HG02884 (cell line): ENCODE measurements at regions not wholly inside any gene's neighbourhood (a gene's known extent, or its start where the extent isn't known, plus 50 kb on each side); places are given as distances from the start of the nearest gene placed in this dataset.

ENCODE experiments used
- ATAC-seq: cut with Tn5 transposase; IDR thresholded peaks from one replicate; pipeline ENCODE4 v1.9.1; 2021; ENCODE audit warnings: mild to moderate bottlenecking, moderate library complexity; ENCODE audit not compliant: unreplicated experiment

DNA sequence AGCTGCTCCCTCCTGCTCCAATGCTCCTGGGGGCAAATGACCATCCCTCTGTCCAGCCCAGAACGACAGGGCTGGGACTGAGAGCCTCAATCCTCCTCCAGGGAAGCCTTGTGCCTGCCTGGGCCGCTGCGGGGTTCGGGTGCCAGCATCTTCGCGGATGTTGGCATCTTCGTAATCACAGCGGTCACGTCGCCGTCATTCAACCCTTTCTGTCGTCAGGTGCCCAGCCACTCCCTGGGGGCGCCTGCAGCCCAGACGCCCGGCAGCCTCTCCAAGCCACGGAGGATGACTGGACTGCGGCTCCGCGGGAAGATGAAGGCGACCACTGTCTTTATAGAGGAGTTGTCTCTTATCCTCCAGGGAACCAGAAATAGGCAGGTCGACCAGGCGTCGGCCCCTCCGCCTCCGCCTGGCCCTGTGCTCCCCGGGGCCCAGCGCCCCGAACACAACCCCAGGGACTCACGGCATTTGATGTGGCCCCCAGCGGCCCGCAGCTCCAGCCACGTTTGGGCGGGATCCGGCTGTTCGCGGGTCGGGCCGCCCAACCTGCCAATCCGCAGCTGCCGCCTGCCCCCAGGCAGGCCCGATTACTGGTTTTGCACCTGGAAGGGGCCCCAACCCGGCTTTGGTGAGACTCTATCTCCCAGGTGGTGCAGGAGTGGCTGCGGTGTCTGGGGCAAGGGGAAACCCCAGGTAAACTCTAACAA is 113.9 kb downstream of the THNSL2 start:
- ATAC-seq, result no peak

DNA sequence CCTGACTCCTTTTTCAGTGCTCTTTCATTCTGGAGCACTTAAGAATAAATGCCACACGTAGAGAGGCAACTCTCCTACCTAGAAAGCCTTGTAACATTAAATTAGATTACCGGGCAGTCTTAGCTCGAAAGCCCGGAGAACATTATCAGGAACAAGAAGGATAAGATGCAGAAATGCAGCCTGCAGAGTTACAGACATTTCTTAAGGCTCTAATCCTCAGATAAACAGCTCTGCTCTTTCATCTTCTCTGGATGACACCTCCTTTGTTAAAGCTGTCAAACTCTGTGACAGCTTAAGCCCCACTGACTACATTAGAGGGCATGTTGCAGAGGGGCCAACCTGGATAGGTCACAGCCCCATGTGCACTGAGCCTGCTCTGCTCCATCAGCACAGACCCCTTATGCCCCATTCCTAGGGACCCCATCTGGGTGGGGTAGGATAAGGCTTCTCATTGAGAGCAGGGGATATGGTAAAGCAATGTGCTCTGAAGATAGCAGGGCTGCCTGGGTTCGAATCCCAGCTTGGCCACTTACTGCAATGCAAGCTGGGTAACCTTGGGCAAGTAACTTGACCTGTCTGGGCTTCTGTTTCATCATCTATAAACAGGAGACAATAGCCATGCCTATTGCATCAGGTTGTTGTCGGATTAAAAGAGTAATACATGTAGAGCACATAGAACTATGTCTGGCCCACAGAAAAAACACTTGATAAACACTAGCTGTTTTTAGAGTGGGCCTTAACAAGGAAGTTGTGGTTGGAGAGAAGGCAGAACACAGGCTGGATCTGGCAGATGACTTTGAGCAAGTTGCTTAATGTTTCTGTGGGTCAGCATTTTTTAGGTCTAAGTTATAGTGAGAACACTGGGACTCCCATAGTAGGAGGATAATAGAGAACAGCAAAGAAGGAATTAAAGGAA is 111.4 kb downstream of the THNSL2 start:
- no peak for ATAC-seq

DNA sequence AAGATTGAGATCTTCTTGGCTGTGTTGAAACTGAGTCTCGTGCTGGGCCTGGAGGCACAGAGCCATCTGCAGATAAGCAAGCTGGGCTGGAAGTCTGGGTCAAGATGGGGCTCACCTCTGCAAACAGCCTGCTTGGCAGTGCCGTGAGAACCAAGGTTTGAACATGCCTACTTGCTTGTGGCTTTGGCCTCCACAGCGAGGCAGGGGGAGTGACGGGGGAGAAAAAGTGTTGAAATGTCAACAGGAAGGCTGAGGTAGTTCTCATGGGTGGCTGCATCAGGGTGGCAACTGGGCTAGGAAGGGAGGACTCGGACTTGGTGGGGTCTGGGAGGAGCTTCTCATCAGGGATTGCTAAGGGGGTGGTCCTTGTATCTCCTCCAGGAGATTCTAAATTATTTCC is 99.7 kb downstream of the THNSL2 start:
- no peak for ATAC-seq

DNA sequence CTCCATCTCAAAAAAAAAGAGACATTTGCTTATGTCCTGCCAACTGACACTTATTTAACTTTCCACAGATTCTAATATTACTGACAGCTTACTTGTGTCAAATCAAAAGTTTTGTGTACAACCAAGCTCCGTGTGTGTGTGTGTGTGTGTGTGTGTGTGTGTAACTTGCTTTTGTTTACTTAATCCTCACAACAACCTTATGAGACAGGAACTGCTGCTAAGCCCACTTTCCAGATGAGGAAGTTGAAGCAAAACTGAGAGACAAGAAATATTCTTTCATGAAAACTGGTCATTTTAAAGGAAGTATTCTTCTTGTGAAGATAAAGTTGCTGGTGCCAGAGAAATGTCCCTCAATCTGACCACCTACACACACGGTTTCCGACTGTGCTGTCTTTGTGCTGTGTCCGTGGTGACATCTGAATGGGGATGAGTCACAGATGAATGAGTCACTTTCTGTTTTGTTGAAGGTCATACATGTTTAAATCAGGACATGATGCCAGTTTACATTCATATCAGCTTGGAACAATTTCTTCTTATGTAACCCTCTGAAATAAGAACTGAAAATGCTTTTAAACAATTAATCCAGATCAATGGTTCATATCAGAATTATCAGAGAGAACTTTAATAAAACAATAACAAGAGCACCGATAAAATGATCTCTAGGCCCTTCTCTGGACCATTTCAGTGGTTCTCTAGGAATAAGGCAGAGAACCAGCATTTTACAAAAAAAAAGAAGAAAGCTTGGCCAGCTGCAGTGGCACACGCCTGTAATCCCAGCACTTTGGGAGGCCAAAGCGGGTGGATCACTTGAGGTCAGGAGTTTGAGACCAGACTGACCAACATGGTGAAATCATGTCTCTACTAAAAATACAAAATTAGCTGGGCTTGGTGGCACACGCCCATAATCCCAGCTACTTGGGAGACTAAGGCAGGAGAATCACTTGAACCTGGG is 95.5 kb downstream of the THNSL2 start:
- ATAC-seq, result no peak

DNA sequence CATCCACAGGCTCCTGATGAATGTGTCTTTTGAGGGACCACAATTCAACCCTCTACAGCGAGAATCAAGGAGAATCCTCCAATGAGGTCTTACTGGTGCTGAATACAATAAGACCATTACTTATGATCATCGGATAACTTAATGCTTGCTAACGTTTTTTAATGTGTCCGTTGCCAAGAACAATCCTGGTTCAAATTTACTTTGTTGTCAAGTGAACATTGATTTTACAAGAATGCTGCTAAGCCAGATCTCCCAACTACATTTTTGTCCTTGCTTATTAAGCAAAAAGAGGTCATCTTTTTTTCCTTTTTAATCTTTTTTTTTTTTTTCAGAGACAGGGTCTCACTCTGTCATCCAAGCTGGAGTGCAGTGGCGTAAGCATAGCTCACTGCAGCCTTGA is 93.7 kb downstream of the THNSL2 start:
- ATAC-seq, result no peak

DNA sequence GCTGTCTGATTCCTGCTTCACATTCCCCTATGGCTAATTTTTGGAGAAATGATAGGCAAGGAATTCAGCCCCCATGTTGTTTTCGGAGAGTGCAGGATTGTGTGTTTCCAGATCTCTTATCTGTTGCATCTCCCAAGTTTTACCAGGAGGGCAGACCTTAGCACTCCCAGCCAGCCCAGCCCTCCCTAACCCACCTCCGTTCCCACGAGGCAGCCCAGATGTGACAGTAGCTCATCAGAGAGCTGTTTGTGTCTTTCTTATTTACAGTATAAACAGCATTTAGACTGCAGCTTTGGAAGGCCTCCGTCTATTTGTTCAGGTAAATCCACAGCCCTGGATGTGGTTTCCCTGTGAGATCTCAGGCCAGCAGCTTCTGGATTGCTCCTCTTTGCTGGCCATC is 91.6 kb downstream of the THNSL2 start:
- no peak for ATAC-seq

DNA sequence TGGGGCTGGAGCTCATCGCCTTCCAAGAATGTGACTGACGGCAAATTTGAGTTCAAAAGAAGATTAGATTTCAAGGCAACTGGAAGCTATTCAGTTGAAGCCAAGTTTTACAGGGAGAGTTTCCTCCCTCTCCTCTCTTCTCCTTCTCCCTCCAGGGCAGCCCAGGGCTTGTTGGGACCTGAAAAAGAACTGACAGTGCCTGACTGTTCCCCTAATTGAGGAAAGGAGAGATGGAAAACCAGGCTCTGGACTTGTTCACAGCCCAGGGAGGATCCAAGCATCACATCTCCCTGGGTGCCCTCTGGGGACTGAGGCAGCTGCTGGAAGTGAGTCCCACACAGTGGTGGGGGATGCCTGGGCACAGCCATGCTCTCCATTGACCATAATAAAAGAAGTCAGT is 88.1 kb downstream of the THNSL2 start:
- ATAC-seq, result no peak

DNA sequence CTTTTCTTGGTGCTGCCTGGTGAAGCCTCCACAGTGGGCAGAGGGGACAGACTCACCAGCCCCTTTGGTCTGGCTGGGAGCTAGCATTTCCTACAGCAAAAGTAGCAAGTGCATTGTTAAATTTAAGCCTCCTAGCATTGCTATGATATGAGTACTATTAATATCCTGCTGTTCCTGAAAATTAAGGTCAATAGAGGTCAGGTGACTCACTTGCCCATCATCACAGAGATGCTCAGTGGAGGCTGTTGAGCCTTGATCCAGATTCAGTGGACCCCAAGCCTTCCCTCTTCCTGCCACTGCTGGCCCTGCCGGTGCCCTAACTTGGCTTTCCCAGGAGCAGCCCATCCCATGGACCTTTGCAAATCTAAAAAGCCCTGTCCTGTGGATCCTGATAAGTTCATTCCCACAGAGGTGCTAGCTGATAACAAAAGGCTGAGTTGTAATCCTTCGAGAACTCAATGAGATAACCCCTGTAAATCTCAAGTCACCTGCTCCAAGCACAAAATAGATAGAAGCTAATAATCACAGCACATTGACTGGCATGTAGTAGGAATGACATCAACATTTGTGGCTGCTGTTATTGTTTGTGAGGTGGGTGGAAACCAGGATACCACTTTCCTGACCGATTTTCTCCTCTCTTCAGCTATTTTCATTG is 84.4 kb downstream of the THNSL2 start:
- no peak for ATAC-seq

DNA sequence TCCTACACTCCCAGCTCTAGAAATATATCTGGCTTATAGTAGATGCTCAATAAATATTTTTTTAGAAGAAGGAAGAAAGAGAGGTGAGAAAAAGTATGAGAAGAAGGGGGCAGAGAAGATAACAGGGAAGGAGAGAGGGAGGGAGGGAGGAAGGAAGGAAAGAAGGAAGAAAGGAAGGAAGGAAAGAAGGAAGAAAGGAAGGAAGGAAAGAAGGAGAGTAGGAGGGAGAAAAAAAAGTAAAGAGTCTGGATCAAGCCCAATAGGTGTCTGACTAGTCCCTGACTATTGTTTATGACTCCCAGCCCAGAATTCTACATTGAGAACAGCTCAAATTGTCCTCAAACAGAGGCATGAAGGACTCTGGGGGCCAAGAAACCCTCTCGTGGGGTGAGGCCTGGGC is 83.9 kb downstream of the THNSL2 start:
- no peak for ATAC-seq

DNA sequence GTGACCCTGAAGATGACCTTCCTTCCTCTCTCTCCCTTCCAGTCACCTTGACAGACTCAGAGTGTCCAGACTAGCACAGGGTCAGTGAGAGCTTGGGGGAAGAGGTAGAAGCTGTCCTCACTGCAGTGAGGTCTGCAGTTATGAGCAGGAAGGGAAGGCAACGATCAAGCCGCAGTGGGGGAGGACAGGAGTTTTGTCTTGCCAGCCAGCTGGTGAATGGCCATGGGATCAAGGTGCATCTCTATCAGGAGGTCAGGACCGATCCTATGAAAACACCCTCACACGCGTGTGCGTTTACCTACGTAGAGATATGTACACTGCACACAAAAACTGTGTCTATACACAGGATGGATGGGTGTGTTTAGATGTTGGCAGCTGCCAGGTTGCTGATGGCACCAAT is 83.2 kb downstream of the THNSL2 start:
- ATAC-seq, result no peak

DNA sequence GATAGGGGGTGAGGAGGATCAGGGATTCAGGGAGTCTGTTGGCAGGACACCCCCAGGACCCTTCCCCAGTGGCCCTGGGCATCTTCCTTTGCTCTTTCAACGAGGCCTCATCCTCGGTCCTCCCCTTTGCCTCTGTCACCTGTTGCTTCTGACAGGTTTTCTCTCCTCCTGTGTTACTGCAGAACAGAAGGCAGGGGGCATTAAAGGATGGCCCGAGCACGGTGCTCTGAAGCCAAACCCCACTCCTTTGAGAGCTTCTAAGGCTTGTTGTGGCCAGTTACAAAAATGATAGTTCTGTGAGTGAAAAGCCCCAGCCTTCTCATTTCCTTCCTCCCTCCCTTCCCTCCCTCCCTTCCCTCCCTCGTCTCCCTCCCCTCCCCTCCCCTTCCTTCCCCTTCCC is 82.5 kb downstream of the THNSL2 start:
- no peak for ATAC-seq

DNA sequence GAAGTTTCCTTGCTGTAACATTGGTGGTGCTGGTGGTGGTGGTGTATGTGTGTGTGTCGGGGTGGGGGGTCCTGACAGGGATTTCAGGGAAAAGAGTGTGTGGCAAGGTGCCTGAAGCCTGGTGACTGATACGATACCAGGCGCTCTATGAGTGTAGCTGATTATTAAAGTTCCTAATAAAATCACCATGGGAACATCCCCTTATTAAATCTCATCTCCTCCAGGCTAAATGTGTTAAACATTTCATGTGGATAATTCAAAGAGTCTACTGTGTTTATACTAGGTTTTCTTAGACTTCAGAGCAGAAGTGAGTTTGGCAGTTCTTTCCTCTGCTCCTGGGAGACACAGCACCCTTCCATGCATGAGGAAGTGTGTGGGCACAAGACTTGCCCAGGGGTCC is 82.0 kb downstream of the THNSL2 start:
- ATAC-seq, result no peak

DNA sequence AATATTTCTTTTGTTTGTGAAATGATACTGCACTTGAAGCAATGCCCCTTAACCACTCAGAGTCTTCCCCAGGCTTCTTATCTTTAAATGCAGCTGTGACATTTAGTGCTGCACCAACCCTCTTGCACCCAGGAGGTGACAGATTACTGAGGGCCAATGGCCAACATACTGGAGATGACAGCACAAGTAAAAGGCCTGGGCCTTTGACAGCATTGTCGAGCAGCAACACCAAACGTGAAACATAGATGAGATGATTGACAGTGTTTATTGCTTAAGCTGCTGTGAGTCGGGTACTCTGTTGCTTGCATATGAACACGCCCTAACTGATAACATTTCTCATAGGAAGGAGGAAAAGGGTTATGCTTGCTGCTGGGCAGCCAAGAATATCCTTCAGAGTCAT is 80.3 kb downstream of the THNSL2 start:
- ATAC-seq, result no peak

DNA sequence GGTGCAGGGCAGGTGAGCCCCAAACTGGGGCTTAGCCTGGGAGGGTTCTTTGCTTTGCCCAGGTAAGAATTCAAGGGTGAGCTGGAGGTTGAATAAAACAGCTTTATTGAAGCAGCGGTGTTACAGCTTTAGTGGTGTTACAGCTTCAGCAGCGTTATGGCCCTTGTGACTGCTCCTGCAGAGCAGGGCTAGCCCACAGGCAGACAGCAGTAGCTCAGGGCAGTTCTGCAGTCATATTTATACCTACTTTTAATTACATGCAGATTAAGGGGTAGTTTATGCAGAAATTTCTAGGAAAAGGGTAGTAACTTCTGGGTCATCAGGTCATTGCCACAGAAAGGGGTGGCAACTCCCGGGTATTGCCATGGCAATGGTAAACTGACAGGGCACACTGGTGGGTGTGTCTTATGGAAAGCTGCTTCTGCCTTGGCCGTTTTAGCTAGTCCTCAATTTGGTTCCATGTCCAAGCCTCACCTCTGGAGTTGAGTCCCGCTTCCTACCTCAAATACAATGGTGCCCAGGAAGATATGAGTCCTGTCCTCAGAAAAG is 78.2 kb downstream of the THNSL2 start:
- no peak for ATAC-seq

DNA sequence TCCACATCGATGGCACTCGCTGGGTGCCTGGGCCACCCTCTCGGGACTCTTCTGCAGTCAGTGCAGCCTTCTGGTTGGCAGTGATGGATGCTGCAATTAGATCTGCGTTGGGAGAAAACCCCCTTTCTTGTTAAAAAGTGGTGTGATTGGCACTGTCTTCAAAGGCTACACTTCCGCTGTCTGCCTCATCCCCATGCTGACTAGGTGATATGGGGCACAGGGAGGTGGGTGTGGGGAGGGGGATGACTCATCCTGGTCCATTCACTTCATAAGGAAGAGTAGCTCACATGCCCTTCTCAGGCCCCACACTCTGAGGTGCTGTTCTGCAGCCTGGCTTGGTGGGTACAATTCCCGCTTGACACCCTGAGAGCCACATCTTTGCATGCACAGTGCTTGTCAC is 77.4 kb downstream of the THNSL2 start:
- no peak for ATAC-seq

DNA sequence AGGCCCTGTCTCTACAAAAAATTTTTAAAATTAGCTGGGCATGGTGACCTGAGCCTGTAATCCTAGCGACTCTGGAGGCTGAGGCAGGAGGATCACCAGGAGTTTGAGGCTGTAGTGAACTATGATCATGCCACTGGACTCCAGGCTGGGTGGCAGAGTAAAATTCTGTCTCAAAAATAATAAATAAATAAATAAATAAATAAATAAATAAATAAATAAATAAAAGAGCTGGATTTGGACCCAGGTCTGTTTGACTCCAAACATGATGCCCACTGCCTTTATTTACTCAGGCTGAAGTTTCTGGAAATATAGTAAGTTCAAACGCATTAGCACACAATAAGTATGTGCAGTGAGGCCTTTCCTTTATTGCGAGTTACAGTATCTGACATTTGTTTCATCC is 75.0 kb downstream of the THNSL2 start:
- ATAC-seq, result no peak

DNA sequence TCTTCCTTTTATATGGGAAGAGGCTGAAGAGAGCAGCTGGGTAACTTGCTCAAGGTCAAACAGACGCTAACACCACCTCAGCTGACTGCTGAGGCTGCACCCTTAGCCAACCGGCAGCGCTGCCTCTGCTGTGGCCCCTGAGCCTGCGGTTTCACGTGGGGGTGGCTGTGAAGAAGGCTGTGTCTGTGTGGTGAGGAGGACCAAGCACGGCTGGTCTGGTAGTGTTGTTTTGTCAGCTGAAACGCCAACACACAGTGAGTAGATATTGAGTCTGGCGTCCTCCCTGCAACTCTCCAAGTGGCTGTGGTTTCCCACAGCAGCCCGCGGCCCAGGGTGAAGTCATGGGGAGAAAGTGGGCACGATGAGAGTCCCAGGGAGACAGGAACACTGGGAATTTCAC is 69.6 kb downstream of the THNSL2 start:
- no peak for ATAC-seq

DNA sequence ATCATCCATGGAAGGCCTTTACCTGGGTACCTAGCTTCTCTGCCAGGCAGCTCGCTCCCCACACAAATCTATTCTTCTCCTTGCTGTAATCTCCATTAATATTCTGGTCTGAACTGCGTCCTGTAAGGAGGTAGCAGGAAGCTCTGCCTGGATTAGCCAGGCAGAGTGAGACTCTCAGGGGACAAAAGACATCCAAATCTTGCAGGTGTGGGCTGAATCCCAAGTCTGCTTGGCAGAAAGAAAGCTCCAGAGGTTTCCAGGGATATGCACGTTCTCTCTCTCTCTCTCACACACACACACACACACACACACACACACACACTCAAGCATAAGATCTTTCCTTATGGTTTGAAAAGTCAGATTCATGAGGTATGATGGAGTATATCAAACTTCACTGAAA is 66.5 kb downstream of the THNSL2 start:
- ATAC-seq, result no peak
